PFSK-1 (cell line): ENCODE measurements at regions not wholly inside any gene's neighbourhood (a gene's known extent, or its start where the extent isn't known, plus 50 kb on each side); places are given as distances from the start of the nearest gene placed in this dataset.

Source experiments
- POLR2AphosphoS5 ChIP-seq: IDR thresholded peaks from 2 replicates; pipeline ENCODE4 v1.6.1; 2012; ENCODE audit warnings: low read depth, mild to moderate bottlenecking, control low read depth, low read length, moderate library complexity
- SIN3A ChIP-seq: IDR thresholded peaks from 2 replicates; pipeline ENCODE4 v1.6.1; 2012; ENCODE audit warnings: mild to moderate bottlenecking, low read length, moderate library complexity, borderline replicate concordance; ENCODE audit not compliant: insufficient read depth

DNA sequence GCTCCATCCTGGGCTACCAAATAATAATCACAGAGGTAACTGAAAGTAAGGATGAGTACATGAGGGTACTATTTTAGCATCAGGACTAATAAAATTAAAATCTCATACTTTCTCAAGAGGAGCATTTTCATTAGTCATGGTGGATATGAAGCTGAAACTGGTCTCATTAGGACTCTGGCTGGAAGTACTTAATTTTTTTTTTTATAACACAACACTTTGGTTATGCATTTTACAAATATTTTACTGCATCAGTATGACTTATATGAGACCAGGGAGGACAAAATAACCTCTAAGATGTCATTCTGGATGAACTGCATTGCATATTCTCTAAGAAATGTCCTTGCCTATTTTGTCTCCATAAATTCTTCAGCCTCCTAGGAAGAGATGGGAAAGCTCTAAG, 290.9 kb downstream of the HLX start:
- TF ChIP-seq SIN3A (no peak), POLR2AphosphoS5 (no peak)
